ENCODE measurements at regions not wholly inside any gene's neighbourhood (a gene's known extent, or its start where the extent isn't known, plus 50 kb on each side); places are given as distances from the start of the nearest gene placed in this dataset.

GRCh38 chr5:90201923-90202322, 207.6 kb downstream of the CETN3 start:
- DNase-seq (ENCODE audit: low read depth in 2 of 2, low spot score in 1 of 2) = no peak

- DNase-seq (ENCODE audit: low read depth in 2 of 2, low spot score in 1 of 2) = no peak
Observed at GRCh38 chr5:90193185-90193822, 216.3 kb downstream of the CETN3 start.

- no peak for DNase-seq (ENCODE audit: low read depth in 2 of 2, low spot score in 1 of 2)
Observed at GRCh38 chr5:90191352-90192045, 218.1 kb downstream of the CETN3 start.

GRCh38 chr5:90185897-90186468, 223.6 kb downstream of the CETN3 start:
- no peak for DNase-seq (ENCODE audit: low read depth in 2 of 2, low spot score in 1 of 2)

GRCh38 chr5:90184764-90185163, 224.8 kb downstream of the CETN3 start:
- DNase-seq (ENCODE audit: low read depth in 2 of 2, low spot score in 1 of 2) = no peak

GRCh38 chr5:90182726-90183125, 226.8 kb downstream of the CETN3 start:
- DNase-seq (ENCODE audit: low read depth in 2 of 2, low spot score in 1 of 2) = no peak

GRCh38 chr5:90174236-90174635, 235.3 kb downstream of the CETN3 start:
- no peak for DNase-seq (ENCODE audit: low read depth in 2 of 2, low spot score in 1 of 2)

GRCh38 chr5:90173299-90174030, 236.1 kb downstream of the CETN3 start:
- DNase-seq (ENCODE audit: low read depth in 2 of 2, low spot score in 1 of 2) = no peak

GRCh38 chr5:90171466-90171865, 238.1 kb downstream of the CETN3 start:
- DNase-seq (ENCODE audit: low read depth in 2 of 2, low spot score in 1 of 2) = no peak

- no peak for DNase-seq (ENCODE audit: low read depth in 2 of 2, low spot score in 1 of 2)
Observed at GRCh38 chr5:90170261-90170660, 239.3 kb downstream of the CETN3 start.

- DNase-seq (ENCODE audit: low read depth in 2 of 2, low spot score in 1 of 2) = no peak
Observed at GRCh38 chr5:90169078-90169477, 240.5 kb downstream of the CETN3 start.

GRCh38 chr5:90168399-90168798, 241.2 kb downstream of the CETN3 start:
- DNase-seq (ENCODE audit: low read depth in 2 of 2, low spot score in 1 of 2) = no peak

GRCh38 chr5:90166816-90167215, 242.7 kb downstream of the CETN3 start:
- DNase-seq (ENCODE audit: low read depth in 2 of 2, low spot score in 1 of 2) = no peak

- DNase-seq (ENCODE audit: low read depth in 2 of 2, low spot score in 1 of 2) = no peak
Observed at GRCh38 chr5:90162324-90162723, 247.2 kb downstream of the CETN3 start.

- DNase-seq (ENCODE audit: low read depth in 2 of 2, low spot score in 1 of 2) = no peak
Observed at GRCh38 chr5:90161414-90161813, 248.1 kb downstream of the CETN3 start.

- no peak for DNase-seq (ENCODE audit: low read depth in 2 of 2, low spot score in 1 of 2)
Observed at GRCh38 chr5:90158131-90158530, 251.4 kb downstream of the CETN3 start.

GRCh38 chr5:90153031-90153430, 256.5 kb downstream of the CETN3 start:
- DNase-seq (ENCODE audit: low read depth in 2 of 2, low spot score in 1 of 2) = no peak

GRCh38 chr5:90144625-90145327, 264.8 kb downstream of the CETN3 start:
- DNase-seq (ENCODE audit: low read depth in 2 of 2, low spot score in 1 of 2) = no peak

GRCh38 chr5:90142541-90142940, 267.0 kb downstream of the CETN3 start:
- DNase-seq (ENCODE audit: low read depth in 2 of 2, low spot score in 1 of 2) = no peak

- DNase-seq (ENCODE audit: low read depth in 2 of 2, low spot score in 1 of 2) = no peak
Observed at GRCh38 chr5:90141984-90142383, 267.6 kb downstream of the CETN3 start.

GRCh38 chr5:90136952-90137528, 272.5 kb downstream of the CETN3 start:
- DNase-seq (ENCODE audit: low read depth in 2 of 2, low spot score in 1 of 2) = no peak

Measured in stimulated activated CD8-positive, alpha-beta memory T cell treated with anti-CD3 and anti-CD28 coated beads, Interleukin-4, amount 100 ng/mL, for 1 hour (primary cell).